GM21367 (cell line): ENCODE measurements at regions not wholly inside any gene's neighbourhood (a gene's known extent, or its start where the extent isn't known, plus 50 kb on each side); places are given as distances from the start of the nearest gene placed in this dataset.

Source experiments
- ATAC-seq: cut with Tn5 transposase; IDR thresholded peaks from one replicate; pipeline ENCODE4 v1.9.1; 2021; ENCODE audit not compliant: unreplicated experiment

- ATAC-seq = no peak
These were observed 242.2 kb downstream of the B3GLCT start for GRCh38 chr13:31441800-31442510.

- ATAC-seq = no peak
These were observed 242.8 kb downstream of the B3GLCT start for GRCh38 chr13:31442571-31442970.

GRCh38 chr13:31444266-31444856 is 244.6 kb downstream of the B3GLCT start:
- ATAC-seq = no peak

- ATAC-seq = no peak
These were observed 252.8 kb downstream of the B3GLCT start for GRCh38 chr13:31452525-31452924.

- ATAC-seq = no peak
These were observed 255.8 kb downstream of the B3GLCT start for GRCh38 chr13:31455581-31455980.

GRCh38 chr13:31456056-31456455 is 256.3 kb downstream of the B3GLCT start:
- no peak for ATAC-seq

- ATAC-seq = no peak
These were observed 260.3 kb downstream of the B3GLCT start for GRCh38 chr13:31460061-31460460.

GRCh38 chr13:31461923-31462322 is 262.1 kb downstream of the B3GLCT start:
- no peak for ATAC-seq

GRCh38 chr13:31462766-31463165 is 263.0 kb downstream of the B3GLCT start:
- ATAC-seq = no peak

- no peak for ATAC-seq
These were observed 268.5 kb downstream of the B3GLCT start for GRCh38 chr13:31468114-31468902.

- no peak for ATAC-seq
These were observed 269.6 kb downstream of the B3GLCT start for GRCh38 chr13:31469377-31469776.

- ATAC-seq = no peak
These were observed 263.1 kb upstream of the RXFP2 start for GRCh38 chr13:31476266-31476665.

GRCh38 chr13:31476753-31477152 is 262.6 kb upstream of the RXFP2 start:
- no peak for ATAC-seq

- no peak for ATAC-seq
These were observed 261.4 kb upstream of the RXFP2 start for GRCh38 chr13:31477961-31478360.

GRCh38 chr13:31485183-31485582 is 254.1 kb upstream of the RXFP2 start:
- no peak for ATAC-seq

- no peak for ATAC-seq
These were observed 253.7 kb upstream of the RXFP2 start for GRCh38 chr13:31485651-31486051.

GRCh38 chr13:31495336-31495735 is 244.0 kb upstream of the RXFP2 start:
- no peak for ATAC-seq

GRCh38 chr13:31499274-31499673 is 240.1 kb upstream of the RXFP2 start:
- no peak for ATAC-seq

- ATAC-seq = no peak
These were observed 235.7 kb upstream of the RXFP2 start for GRCh38 chr13:31503626-31504025.

GRCh38 chr13:31504918-31505317 is 234.4 kb upstream of the RXFP2 start:
- ATAC-seq = no peak

- no peak for ATAC-seq
These were observed 227.0 kb upstream of the RXFP2 start for GRCh38 chr13:31512331-31512730.

- no peak for ATAC-seq
These were observed 224.4 kb upstream of the RXFP2 start for GRCh38 chr13:31514932-31515331.
